ENCODE measurements at regions not wholly inside any gene's neighbourhood (a gene's known extent, or its start where the extent isn't known, plus 50 kb on each side); places are given as distances from the start of the nearest gene placed in this dataset.

DNA sequence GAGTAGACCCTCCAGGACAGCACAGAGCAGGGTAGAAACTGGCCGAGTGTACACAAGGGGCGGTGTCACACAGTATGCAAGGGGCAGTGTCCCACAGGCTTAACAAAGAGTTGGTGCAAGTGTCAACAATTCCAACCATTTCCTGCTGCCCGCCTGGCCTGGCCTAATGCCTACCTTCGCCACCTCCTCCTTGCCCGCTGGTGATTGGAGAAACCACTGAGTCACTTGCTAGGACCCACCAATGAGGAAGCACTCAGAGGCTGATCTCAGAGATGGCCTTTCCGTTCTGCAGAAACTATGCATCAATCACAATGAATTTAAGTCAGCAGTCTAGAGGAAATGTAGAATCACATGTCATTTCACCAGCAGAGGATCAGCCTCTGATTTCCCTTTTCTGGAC, 263.3 kb upstream of the PKDCC start:
- TF ChIP-seq, protein P1, sequence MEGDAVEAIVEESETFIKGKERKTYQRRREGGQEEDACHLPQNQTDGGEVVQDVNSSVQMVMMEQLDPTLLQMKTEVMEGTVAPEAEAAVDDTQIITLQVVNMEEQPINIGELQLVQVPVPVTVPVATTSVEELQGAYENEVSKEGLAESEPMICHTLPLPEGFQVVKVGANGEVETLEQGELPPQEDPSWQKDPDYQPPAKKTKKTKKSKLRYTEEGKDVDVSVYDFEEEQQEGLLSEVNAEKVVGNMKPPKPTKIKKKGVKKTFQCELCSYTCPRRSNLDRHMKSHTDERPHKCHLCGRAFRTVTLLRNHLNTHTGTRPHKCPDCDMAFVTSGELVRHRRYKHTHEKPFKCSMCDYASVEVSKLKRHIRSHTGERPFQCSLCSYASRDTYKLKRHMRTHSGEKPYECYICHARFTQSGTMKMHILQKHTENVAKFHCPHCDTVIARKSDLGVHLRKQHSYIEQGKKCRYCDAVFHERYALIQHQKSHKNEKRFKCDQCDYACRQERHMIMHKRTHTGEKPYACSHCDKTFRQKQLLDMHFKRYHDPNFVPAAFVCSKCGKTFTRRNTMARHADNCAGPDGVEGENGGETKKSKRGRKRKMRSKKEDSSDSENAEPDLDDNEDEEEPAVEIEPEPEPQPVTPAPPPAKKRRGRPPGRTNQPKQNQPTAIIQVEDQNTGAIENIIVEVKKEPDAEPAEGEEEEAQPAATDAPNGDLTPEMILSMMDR (conservative IDR thresholded peaks at IDR 0.05 in 1 of 2, IDR thresholded peaks at IDR 0.05 in 1 of 2; ENCODE audit: extremely low read depth in 1 of 2, insufficient read depth in 1 of 2, low read depth in 1 of 2, low read length in 2 of 2): no peak
- no peak for TF ChIP-seq EZH2 (IDR thresholded peaks at IDR 0.05; ENCODE audit: borderline replicate concordance, low read length)

Measured in mammary epithelial cell (primary cell).